GM12874 (cell line): ENCODE measurements at regions not wholly inside any gene's neighbourhood (a gene's known extent, or its start where the extent isn't known, plus 50 kb on each side); places are given as distances from the start of the nearest gene placed in this dataset.

ENCODE experiments used
- TF ChIP-seq, protein P1 (sequence below): IDR thresholded peaks from 2 replicates; pipeline ENCODE4 v1.5.1; 2011; ENCODE audit warnings: low read depth, mild to moderate bottlenecking, control low read depth, low read length, moderate library complexity; ENCODE audit not compliant: insufficient read depth

DNA sequence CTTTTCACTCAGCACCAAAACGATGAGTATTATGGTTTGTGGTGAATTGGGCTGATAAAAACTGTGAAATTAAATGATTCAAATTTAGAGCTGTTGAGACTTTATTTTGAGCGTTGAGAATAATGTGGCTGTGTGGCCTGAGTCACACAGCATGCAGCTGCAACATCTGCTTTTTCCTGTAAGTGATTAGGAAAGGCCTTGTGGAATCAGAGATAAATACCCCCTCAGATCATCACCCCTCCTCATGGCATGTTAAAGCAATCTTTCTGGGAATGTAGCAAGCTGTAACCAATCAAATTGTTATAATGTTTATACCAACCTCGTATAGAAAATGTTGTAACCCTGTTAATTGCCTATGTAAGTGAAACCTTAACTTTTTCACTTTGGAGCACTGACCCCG, 90.0 kb upstream of the GRPR start:
- TF ChIP-seq, protein P1, sequence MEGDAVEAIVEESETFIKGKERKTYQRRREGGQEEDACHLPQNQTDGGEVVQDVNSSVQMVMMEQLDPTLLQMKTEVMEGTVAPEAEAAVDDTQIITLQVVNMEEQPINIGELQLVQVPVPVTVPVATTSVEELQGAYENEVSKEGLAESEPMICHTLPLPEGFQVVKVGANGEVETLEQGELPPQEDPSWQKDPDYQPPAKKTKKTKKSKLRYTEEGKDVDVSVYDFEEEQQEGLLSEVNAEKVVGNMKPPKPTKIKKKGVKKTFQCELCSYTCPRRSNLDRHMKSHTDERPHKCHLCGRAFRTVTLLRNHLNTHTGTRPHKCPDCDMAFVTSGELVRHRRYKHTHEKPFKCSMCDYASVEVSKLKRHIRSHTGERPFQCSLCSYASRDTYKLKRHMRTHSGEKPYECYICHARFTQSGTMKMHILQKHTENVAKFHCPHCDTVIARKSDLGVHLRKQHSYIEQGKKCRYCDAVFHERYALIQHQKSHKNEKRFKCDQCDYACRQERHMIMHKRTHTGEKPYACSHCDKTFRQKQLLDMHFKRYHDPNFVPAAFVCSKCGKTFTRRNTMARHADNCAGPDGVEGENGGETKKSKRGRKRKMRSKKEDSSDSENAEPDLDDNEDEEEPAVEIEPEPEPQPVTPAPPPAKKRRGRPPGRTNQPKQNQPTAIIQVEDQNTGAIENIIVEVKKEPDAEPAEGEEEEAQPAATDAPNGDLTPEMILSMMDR, result no peak

- TF ChIP-seq, protein P1, result no peak
These were observed 94.8 kb upstream of the GRPR start for GRCh38 chrX:16028576-16028975.

GRCh38 chrX:16023790-16024734, 99.3 kb upstream of the GRPR start:
- TF ChIP-seq, protein P1, result no peak

DNA sequence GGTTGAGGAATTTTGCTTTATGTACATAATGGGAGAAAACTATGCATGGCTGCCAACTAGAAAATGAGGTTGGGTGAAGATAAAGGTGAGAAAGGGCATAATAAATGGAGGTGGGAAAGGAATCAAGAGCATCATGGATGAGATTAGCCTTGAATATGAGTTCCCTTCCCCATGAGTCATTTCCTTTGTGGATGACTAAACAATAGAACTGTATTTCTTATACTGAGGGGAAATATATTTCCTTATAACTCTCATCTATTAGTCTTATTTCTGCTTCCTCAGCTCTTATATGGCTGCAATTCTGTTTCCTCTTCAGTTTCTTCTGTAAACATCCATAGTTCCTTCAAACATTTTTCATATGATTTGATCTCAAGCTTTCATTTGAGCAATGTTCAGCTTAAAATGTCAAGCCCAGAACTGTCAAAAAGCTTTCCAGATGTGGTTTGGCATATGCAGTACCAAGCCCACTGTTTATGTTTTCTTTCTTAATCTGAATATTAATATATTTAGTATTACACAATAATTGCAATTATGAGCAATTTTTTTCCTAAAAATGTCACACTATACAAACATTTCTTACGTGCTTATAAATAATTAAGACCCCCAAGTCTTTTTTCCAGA, 100.7 kb upstream of the GRPR start:
- TF ChIP-seq, protein P1, result no peak

DNA sequence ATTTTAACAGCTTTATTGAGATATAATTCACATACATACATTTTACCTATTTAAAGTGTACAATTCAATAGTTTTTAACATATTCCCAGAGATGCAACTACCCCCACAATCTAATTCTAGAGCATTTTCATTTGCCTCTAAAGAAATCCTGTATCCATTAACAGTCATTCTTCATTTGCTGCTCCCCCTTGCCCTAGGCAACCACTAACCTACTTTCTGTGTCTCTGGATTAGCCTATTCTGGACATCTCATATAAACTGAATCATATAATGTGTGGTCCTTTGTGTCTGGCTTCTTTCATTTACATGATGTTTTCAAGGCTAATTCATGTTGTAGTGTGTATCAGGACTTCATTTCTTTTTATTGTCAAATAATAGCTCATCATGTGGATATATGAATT, 105.1 kb upstream of the GRPR start:
- TF ChIP-seq, protein P1, result no peak

- TF ChIP-seq, protein P1, result no peak
These were observed 109.2 kb upstream of the GRPR start for GRCh38 chrX:16014171-16014570.

DNA sequence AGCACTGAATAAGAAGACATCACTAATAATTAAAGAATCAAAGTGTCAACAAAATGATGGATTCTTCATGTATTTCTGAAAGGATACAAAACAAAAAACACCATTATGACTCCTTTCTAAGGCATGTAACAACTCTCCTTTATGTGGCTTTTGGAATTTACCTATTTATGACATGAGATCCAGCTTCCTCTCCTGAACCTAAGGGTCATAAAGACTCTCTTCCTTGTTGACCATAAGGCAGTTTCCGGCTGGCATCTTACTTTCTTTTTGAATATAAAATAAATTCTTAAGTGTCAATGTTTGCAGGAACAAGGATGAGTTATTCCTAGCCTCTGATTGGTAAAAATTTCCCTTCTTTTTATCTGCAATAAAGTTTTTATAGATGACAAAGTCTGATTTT, 111.1 kb upstream of the GRPR start:
- TF ChIP-seq, protein P1, result no peak
